ENCODE measurements at regions not wholly inside any gene's neighbourhood (a gene's known extent, or its start where the extent isn't known, plus 50 kb on each side); places are given as distances from the start of the nearest gene placed in this dataset.

- no peak for TF ChIP-seq CTCF (conservative IDR thresholded peaks at IDR 0.05; ENCODE audit: low read depth, low read length)
- TF ChIP-seq EZH2 (IDR thresholded peaks at IDR 0.05; ENCODE audit: borderline replicate concordance, low read depth, low read length, poor library complexity, severe bottlenecking) = no peak
Measured at GRCh38 chr22:22773427-22773826, 114.2 kb upstream of the IGLL5 start.

Measured in A673 (cell line).